ENCODE measurements at regions not wholly inside any gene's neighbourhood (a gene's known extent, or its start where the extent isn't known, plus 50 kb on each side); places are given as distances from the start of the nearest gene placed in this dataset.

DNA sequence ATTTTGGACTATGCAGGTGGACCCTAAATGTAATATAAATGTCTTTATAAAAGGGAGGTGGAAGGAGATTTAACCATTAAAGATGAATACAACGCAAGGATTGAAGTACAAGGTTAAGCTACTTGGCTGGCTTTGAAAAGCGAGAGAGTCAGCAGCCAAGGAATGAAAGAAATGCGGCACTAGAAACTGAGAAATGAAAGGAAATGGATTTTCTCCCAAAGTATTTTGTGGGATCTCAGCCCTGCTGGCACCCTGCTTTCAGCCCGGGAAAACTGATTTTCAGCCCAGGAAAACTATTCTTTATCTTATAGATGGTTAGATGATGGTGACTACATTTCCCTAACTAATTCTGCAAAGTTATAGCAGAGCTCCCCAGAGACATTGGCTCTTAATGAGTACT, 1349.6 kb upstream of the C9orf72 start:
- WGBS, 2 donors = 84 to 90% methylated on average over 4 of the region's 4 CpGs
- Histone ChIP-seq H3K4me3 (no peak overlapping the region), H3K4me1 (no peaks in the 10 kb centered on the region), H3K9me3 (no peaks in the 10 kb centered on the region), H3K27me3 (no peaks in the 10 kb centered on the region), H3K36me3 (no peaks in the 10 kb centered on the region), H3K27ac (no peak overlapping the region)
- intact Hi-C loops (cut with DNase I) = no loop called here
- DNase-seq = no peak
- TF ChIP-seq, protein P1, sequence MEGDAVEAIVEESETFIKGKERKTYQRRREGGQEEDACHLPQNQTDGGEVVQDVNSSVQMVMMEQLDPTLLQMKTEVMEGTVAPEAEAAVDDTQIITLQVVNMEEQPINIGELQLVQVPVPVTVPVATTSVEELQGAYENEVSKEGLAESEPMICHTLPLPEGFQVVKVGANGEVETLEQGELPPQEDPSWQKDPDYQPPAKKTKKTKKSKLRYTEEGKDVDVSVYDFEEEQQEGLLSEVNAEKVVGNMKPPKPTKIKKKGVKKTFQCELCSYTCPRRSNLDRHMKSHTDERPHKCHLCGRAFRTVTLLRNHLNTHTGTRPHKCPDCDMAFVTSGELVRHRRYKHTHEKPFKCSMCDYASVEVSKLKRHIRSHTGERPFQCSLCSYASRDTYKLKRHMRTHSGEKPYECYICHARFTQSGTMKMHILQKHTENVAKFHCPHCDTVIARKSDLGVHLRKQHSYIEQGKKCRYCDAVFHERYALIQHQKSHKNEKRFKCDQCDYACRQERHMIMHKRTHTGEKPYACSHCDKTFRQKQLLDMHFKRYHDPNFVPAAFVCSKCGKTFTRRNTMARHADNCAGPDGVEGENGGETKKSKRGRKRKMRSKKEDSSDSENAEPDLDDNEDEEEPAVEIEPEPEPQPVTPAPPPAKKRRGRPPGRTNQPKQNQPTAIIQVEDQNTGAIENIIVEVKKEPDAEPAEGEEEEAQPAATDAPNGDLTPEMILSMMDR (IDR thresholded peaks at IDR 0.05) = no peak

DNA sequence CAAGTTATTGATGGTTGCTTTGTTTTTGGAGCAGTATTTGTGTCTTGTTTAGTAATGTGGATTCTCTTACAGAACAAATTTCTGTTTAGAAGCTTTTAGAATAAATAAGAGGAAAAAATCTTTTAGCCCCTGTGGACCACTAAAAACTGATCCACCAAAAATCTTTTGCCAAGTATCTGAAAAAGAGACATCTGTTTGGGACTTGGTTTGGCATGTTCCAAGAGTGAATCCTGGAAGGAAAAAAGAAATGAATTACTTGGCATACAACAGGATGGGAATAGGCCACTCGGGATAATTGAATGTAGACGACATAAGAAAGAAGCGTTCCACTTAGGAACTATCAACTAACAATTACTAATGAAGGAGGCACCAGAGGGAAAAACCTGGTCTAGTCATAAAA, 1350.1 kb upstream of the C9orf72 start:
- no peaks in the 10 kb centered on the region for H3K4me1 ChIP-seq
- no peaks in the 10 kb centered on the region for H3K27me3 ChIP-seq
- no peaks in the 10 kb centered on the region for H3K9me3 ChIP-seq
- TF ChIP-seq POLR2AphosphoS5 (IDR thresholded peaks at IDR 0.05) (no peak), POLR2A (IDR thresholded peaks at IDR 0.05) (no peak)
- TF ChIP-seq, protein P1 (IDR thresholded peaks at IDR 0.05) = no peak
- H3K27ac ChIP-seq = no peak overlapping the region
- WGBS, 2 donors = 80 to 90% methylated on average over 3 of the region's 3 CpGs
- no peak overlapping the region for H3K4me3 ChIP-seq
- intact Hi-C loops (cut with DNase I) = no loop called here
- no peaks in the 10 kb centered on the region for H3K36me3 ChIP-seq
- DNase-seq = no peak

- Histone ChIP-seq H3K4me1 (no peaks in the 10 kb centered on the region), H3K36me3 (no peaks in the 10 kb centered on the region), H3K27me3 (no peaks in the 10 kb centered on the region), H3K4me3 (no peak overlapping the region), H3K27ac (no peak overlapping the region), H3K9me3 (no peaks in the 10 kb centered on the region)
- 80 to 86% methylated on average over 3 of the region's 3 CpGs for WGBS, 2 donors
- DNase-seq = no peak
- TF ChIP-seq, protein P1 (IDR thresholded peaks at IDR 0.05) = no peak
- TF ChIP-seq POLR2AphosphoS5 (IDR thresholded peaks at IDR 0.05) (no peak), POLR2A (IDR thresholded peaks at IDR 0.05) (no peak), EP300 (IDR thresholded peaks at IDR 0.05) (no peak)
- intact Hi-C loops (cut with DNase I) = no loop called here
Observed at GRCh38 chr9:28925157-28925556, 1351.9 kb upstream of the C9orf72 start.

GRCh38 chr9:28926306-28926705, 1353.0 kb upstream of the C9orf72 start:
- WGBS, 2 donors = 77 to 85% methylated on average over 3 of the region's 3 CpGs
- Histone ChIP-seq H3K4me1 (no peaks in the 10 kb centered on the region), H3K27me3 (no peaks in the 10 kb centered on the region), H3K36me3 (no peaks in the 10 kb centered on the region), H3K9me3 (no peaks in the 10 kb centered on the region), H3K4me3 (no peak overlapping the region), H3K27ac (no peak overlapping the region)
- DNase-seq = no peak
- intact Hi-C loops (cut with DNase I) = no loop called here
- no peak for TF ChIP-seq POLR2AphosphoS5 (IDR thresholded peaks at IDR 0.05)
- TF ChIP-seq, protein P1 (IDR thresholded peaks at IDR 0.05) = no peak

DNA sequence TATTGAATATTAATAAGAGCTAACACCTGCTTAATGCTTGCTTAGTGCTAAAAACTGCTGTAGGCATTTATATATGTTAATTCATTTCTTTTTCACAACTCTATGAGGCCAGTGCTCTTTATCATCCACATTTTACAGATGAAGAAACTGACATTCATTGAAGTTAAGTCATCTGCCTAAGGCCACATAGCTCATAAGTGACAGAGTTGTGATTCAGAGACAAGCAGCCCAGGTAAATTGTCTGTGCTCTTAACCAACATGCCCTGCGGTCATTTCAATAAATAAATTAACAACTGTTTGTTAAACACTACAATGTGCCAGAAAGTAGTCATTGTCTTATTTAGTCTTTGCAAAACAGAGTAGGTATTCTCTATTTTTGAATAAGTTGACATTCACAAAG, 1354.4 kb upstream of the C9orf72 start:
- 81 to 84% methylated on average over 1 of the region's 1 CpG for WGBS, 2 donors
- intact Hi-C loops (cut with DNase I) = no loop called here
- TF ChIP-seq, protein P1 (IDR thresholded peaks at IDR 0.05) = no peak
- TF ChIP-seq POLR2AphosphoS5 (IDR thresholded peaks at IDR 0.05) = no peak
- TF ChIP-seq POLR2A (IDR thresholded peaks at IDR 0.05) = no peak

More for the DNA sequence above, 1354.4 kb upstream of the C9orf72 start:
- Histone ChIP-seq H3K4me3 (no peak overlapping the region), H3K9me3 (no peaks in the 10 kb centered on the region), H3K36me3 (no peaks in the 10 kb centered on the region), H3K4me1 (no peaks in the 10 kb centered on the region), H3K27ac (no peak overlapping the region), H3K27me3 (no peaks in the 10 kb centered on the region)
- no peak for DNase-seq

All from sigmoid colon (tissue), 6 donors.